22Rv1 (cell line): ENCODE measurements at regions not wholly inside any gene's neighbourhood (a gene's known extent, or its start where the extent isn't known, plus 50 kb on each side); places are given as distances from the start of the nearest gene placed in this dataset.

Experiments used
- H3K27ac ChIP-seq: fragments of 450-650 bp; 2 replicates; pipeline ENCODE4 v1.5.1; 2017
- ZFX ChIP-seq: fragments of 450-650 bp; IDR thresholded peaks from 2 replicates; pipeline ENCODE4 v1.6.1; 2017; ENCODE audit warnings: antibody characterized with exemption, borderline replicate concordance
- TF ChIP-seq, protein P1 (sequence below): fragments of 450-650 bp; IDR thresholded peaks from 2 replicates; pipeline ENCODE4 v1.5.1; 2017; ENCODE audit warnings: mild to moderate bottlenecking

- H3K27ac ChIP-seq = no peak overlapping the region
- no peak for TF ChIP-seq ZFX
- TF ChIP-seq, protein P1, sequence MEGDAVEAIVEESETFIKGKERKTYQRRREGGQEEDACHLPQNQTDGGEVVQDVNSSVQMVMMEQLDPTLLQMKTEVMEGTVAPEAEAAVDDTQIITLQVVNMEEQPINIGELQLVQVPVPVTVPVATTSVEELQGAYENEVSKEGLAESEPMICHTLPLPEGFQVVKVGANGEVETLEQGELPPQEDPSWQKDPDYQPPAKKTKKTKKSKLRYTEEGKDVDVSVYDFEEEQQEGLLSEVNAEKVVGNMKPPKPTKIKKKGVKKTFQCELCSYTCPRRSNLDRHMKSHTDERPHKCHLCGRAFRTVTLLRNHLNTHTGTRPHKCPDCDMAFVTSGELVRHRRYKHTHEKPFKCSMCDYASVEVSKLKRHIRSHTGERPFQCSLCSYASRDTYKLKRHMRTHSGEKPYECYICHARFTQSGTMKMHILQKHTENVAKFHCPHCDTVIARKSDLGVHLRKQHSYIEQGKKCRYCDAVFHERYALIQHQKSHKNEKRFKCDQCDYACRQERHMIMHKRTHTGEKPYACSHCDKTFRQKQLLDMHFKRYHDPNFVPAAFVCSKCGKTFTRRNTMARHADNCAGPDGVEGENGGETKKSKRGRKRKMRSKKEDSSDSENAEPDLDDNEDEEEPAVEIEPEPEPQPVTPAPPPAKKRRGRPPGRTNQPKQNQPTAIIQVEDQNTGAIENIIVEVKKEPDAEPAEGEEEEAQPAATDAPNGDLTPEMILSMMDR = no peak
Measured at GRCh38 chr6:27088068-27088467, 159.4 kb upstream of the PRSS16 start.

GRCh38 chr6:27091661-27092315, 155.7 kb upstream of the PRSS16 start:
- no peak overlapping the region for H3K27ac ChIP-seq
- no peak for TF ChIP-seq ZFX
- TF ChIP-seq, protein P1 = no peak

DNA sequence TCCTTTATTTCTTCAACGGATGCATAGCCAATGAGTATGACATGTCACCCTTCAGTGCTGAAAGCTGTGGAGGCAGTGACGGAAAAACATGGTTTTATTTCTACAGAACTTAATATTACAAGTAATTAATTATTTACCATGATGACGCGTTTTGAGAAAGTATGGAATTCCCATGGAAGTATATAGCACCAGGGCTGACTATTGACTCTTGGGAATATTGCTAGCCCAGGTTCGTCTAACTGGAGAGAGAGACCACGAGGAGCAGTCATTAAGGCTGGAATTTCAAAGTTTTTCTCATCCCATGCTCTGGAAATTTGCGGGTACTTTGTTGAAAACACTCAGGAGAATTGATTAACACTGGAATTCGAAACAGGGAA, 155.2 kb upstream of the PRSS16 start:
- TF ChIP-seq, protein P1 = no peak
- TF ChIP-seq ZFX = no peak
- no peak overlapping the region for H3K27ac ChIP-seq

DNA sequence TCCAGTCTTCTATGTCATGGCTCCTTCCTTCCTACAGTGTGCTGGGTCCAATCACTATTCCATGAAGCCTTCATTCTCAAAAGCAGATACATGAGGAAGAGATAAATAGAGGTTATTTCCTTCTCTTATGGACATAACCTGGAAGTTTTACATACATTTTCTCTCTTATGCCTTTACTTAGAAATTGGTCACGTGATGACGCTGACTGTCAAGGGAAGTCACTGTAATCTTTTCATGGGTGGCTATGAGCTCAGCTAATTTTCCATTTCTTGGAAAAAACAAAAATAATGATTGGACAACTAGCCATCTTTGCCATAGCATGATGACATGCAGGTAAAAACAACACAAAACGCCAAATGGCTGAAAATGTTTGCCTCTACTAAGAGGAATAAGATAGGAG, 151.6 kb upstream of the PRSS16 start:
- no peak overlapping the region for H3K27ac ChIP-seq
- TF ChIP-seq, protein P1 = no peak
- TF ChIP-seq ZFX = no peak

DNA sequence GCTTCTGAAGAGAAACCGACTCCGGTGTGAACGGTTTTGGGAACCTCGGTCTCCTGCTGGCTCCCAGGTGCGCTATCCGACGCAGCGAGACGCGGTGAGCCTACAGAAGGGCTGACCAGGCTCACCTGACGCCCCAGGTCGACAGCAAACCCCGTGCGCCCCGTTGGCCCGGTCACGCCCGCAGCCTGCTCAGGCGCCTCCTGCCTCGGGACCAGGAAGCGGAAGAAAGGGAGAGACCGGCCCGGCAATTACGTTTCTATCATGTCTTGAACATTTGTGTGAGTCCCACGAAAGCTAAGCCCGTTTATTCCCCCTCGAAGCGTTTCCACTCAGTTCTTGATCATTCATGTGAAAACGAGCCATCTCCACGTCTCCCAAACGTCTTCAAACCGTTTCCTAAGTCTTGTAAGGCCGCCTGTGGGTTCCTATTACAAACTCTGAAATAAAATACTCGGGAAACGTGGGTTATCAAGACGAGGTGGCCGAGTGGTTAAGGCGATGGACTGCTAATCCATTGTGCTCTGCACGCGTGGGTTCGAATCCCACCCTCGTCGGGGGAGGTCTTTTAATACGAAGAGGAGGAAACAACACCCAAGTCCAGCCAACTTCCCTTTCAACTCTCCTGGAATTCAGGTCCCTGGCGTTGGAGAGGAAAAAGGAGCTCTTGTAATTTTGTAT, 150.5 kb upstream of the PRSS16 start:
- no peak overlapping the region for H3K27ac ChIP-seq
- no peak for TF ChIP-seq ZFX
- TF ChIP-seq, protein P1 = no peak

- no peak overlapping the region for H3K27ac ChIP-seq
- TF ChIP-seq, protein P1 = no peak
- no peak for TF ChIP-seq ZFX
Measured at GRCh38 chr6:27098956-27099355, 148.5 kb upstream of the PRSS16 start.

DNA sequence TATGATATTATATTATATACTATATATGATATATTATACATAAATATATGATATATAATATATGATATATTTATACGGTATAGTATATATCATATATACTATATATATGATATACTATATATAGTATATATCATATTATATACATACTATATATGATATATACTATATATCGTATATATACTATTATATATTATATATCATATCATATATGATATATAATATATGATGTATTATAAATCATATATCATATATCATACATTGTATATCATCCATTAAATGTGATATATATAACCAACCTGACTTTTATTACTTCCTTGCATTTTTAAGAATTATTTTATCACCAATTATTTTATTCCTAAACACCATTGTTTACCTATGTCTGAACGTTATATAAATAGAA, 146.6 kb upstream of the PRSS16 start:
- TF ChIP-seq ZFX = no peak
- TF ChIP-seq, protein P1 = no peak
- H3K27ac ChIP-seq = no peak overlapping the region
